Mesenchymal stem cell (in vitro differentiated cells and primary cell): ENCODE measurements at regions not wholly inside any gene's neighbourhood (a gene's known extent, or its start where the extent isn't known, plus 50 kb on each side); places are given as distances from the start of the nearest gene placed in this dataset.
A peak's percentile ranks its signal among the peaks of the same experiment; 100 is the strongest.
"Not testable (repeated sequence)": the region's sequence is repeated elsewhere in the genome, so short reads cannot be mapped to it uniquely, and the experiment has no call there.

Experiments used
- DNase-seq: peaks from one replicate; pipeline ENCODE4 v3.0.0-alpha.2; 2013
- H2AFZ ChIP-seq: one replicate; pipeline ENCODE4 v1.6.1; 2013; ENCODE audit warnings: low read depth, mild to moderate bottlenecking, control low read depth, inconsistent platforms, low read length, moderate library complexity
- H2AK5ac ChIP-seq: 2 replicates; pipeline ENCODE4 v1.6.1; 2013; ENCODE audit warnings: low read length, moderate library complexity, mild to moderate bottlenecking, inconsistent platforms; ENCODE audit not compliant: severe bottlenecking
- H2BK120ac ChIP-seq: one replicate; pipeline ENCODE4 v1.6.1; 2013; ENCODE audit warnings: low read depth, mild to moderate bottlenecking, inconsistent platforms, low read length, moderate library complexity
- H2BK12ac ChIP-seq, 2 experiments: one replicate each; pipeline ENCODE4 v1.6.1; 2013; ENCODE audit warnings: inconsistent platforms in 2 of 2, low read length in 2 of 2, mild to moderate bottlenecking in 2 of 2, moderate library complexity in 2 of 2, control low read depth in 1 of 2
- H2BK15ac ChIP-seq: one replicate; pipeline ENCODE4 v1.6.1; 2013; ENCODE audit warnings: mild to moderate bottlenecking, low read depth, inconsistent platforms; ENCODE audit not compliant: poor library complexity, severe bottlenecking
- H2BK5ac ChIP-seq: 2 replicates; pipeline ENCODE4 v1.6.1; 2013; ENCODE audit warnings: low read depth, mild to moderate bottlenecking, low read length, control low read depth, inconsistent platforms; ENCODE audit not compliant: poor library complexity, severe bottlenecking
- H3K14ac ChIP-seq, 2 experiments: one replicate each; pipeline ENCODE4 v1.6.1; 2013; ENCODE audit warnings: inconsistent platforms in 2 of 2, low read length in 2 of 2, control low read depth in 1 of 2, mild to moderate bottlenecking in 1 of 2, moderate library complexity in 1 of 2
- H3K18ac ChIP-seq, 2 experiments: one replicate each; pipeline ENCODE4 v1.6.1; 2013; ENCODE audit warnings: inconsistent platforms in 2 of 2, low read length in 2 of 2, control low read depth in 1 of 2, low read depth in 1 of 2, mild to moderate bottlenecking in 1 of 2
- H3K23ac ChIP-seq, 2 experiments: one replicate each; pipeline ENCODE4 v1.6.1; 2013; ENCODE audit warnings: inconsistent platforms in 2 of 2, low read length in 2 of 2, mild to moderate bottlenecking in 2 of 2, moderate library complexity in 2 of 2, control low read depth in 1 of 2
- H3K27ac ChIP-seq: 2 replicates; pipeline ENCODE4 v1.5.1; 2013; ENCODE audit warnings: mild to moderate bottlenecking, moderate library complexity, low read length, control low read depth, inconsistent platforms; ENCODE audit not compliant: poor library complexity, severe bottlenecking
- H3K27me3 ChIP-seq, 2 experiments: 2 replicates each; pipeline versions ENCODE4 v1.6.1 to v1.7.0; 2013; ENCODE audit warnings: low read length in 2 of 2, mild to moderate bottlenecking in 2 of 2, moderate library complexity in 2 of 2, control low read depth in 1 of 2, inconsistent platforms in 1 of 2; ENCODE audit not compliant: control insufficient read depth in 1 of 2, insufficient read depth in 1 of 2
- H3K36me3 ChIP-seq, 2 experiments: 2 replicates each; pipeline versions ENCODE4 v1.6.1 to v1.7.0; 2013; ENCODE audit warnings: low read length in 2 of 2, control low read depth in 1 of 2, inconsistent platforms in 1 of 2, low read depth in 1 of 2, mild to moderate bottlenecking in 1 of 2; ENCODE audit not compliant: insufficient read depth in 2 of 2, control insufficient read depth in 1 of 2
- H3K4ac ChIP-seq, 2 experiments: one replicate each; pipeline ENCODE4 v1.6.1; 2013; ENCODE audit warnings: inconsistent platforms in 2 of 2, low read length in 2 of 2, mild to moderate bottlenecking in 2 of 2, moderate library complexity in 2 of 2, control low read depth in 1 of 2, low read depth in 1 of 2
- H3K4me1 ChIP-seq: 2 replicates; pipeline ENCODE4 v1.6.1; 2013; ENCODE audit warnings: low read depth, low read length, control low read depth; ENCODE audit not compliant: control insufficient read depth, insufficient read depth
- H3K4me2 ChIP-seq: 2 replicates; pipeline ENCODE4 v1.6.1; 2013; ENCODE audit warnings: low read length, mild to moderate bottlenecking, inconsistent platforms; ENCODE audit not compliant: poor library complexity, severe bottlenecking
- H3K4me3 ChIP-seq, 2 experiments: 2 replicates each; pipeline versions ENCODE4 v1.5.1 to v1.7.0; 2013; ENCODE audit warnings: low read length in 2 of 2, mild to moderate bottlenecking in 2 of 2, control low read depth in 1 of 2, low read depth in 1 of 2; ENCODE audit not compliant: insufficient read depth in 1 of 2
- H3K79me1 ChIP-seq: replicated peaks from 2 replicates; pipeline ENCODE4 v1.6.1; 2013; ENCODE audit warnings: mild to moderate bottlenecking, control low read depth, low read length, inconsistent platforms; ENCODE audit not compliant: poor library complexity, severe bottlenecking
- H3K9ac ChIP-seq: 2 replicates; pipeline ENCODE4 v1.7.0; 2013; ENCODE audit warnings: mild to moderate bottlenecking, low read length, moderate library complexity
- H3K9me3 ChIP-seq: 2 replicates; pipeline ENCODE4 v1.7.0; 2013; ENCODE audit warnings: mild to moderate bottlenecking, low read length; ENCODE audit not compliant: control insufficient read depth
- H4K8ac ChIP-seq: one replicate; pipeline ENCODE4 v1.6.1; 2013; ENCODE audit warnings: inconsistent platforms, mild to moderate bottlenecking, low read length, moderate library complexity
- H4K91ac ChIP-seq: one replicate; pipeline ENCODE4 v1.6.1; 2013; ENCODE audit warnings: mild to moderate bottlenecking, low read length, inconsistent platforms
- WGBS: methylation state at CpG from one replicate; pipeline ENCODE4 v1.1.7; 2013; ENCODE audit warnings: mixed read lengths; 5-methylcytosine and 5-hydroxymethylcytosine counted together

GRCh38 chr5:62233083-62234046, 72.6 kb upstream of the KIF2A start:
- not testable (repeated sequence) for H4K91ac ChIP-seq, H2BK120ac ChIP-seq, H3K9ac ChIP-seq, H2BK12ac ChIP-seq, H2BK5ac ChIP-seq, H3K14ac ChIP-seq, H2BK15ac ChIP-seq, H3K4me2 ChIP-seq, H3K4ac ChIP-seq, H3K27ac ChIP-seq, H3K9me3 ChIP-seq, H3K23ac ChIP-seq, H3K36me3 ChIP-seq, H3K27me3 ChIP-seq, H4K8ac ChIP-seq, H3K79me1 ChIP-seq, H2AFZ ChIP-seq, H3K18ac ChIP-seq, H3K4me1 ChIP-seq, H2AK5ac ChIP-seq, H3K4me3 ChIP-seq
- peak; percentile 66 for DNase-seq
- WGBS: 87% methylated on average over 2 of the region's 6 CpGs

- not testable (repeated sequence) for H3K4me2 ChIP-seq, H4K8ac ChIP-seq, H2BK15ac ChIP-seq, H3K27ac ChIP-seq, H3K14ac ChIP-seq, H3K4ac ChIP-seq, H4K91ac ChIP-seq, H2AK5ac ChIP-seq, H3K79me1 ChIP-seq, H3K23ac ChIP-seq, H2BK12ac ChIP-seq, H3K9me3 ChIP-seq, H3K4me3 ChIP-seq, H3K18ac ChIP-seq, H3K4me1 ChIP-seq, H2AFZ ChIP-seq, H3K27me3 ChIP-seq, H3K36me3 ChIP-seq, H3K9ac ChIP-seq, H2BK120ac ChIP-seq, H2BK5ac ChIP-seq, DNase-seq
- WGBS: 80% methylated on average over 5 of the region's 7 CpGs
These were observed 69.4 kb upstream of the KIF2A start for GRCh38 chr5:62236593-62236992.

GRCh38 chr5:62237944-62238343, 68.1 kb upstream of the KIF2A start:
- 93% methylated on average over 2 of the region's 2 CpGs for WGBS
- not testable (repeated sequence) for H2BK15ac ChIP-seq, DNase-seq

GRCh38 chr5:62238584-62238983, 67.4 kb upstream of the KIF2A start:
- H2BK15ac ChIP-seq, H3K23ac ChIP-seq, H4K91ac ChIP-seq, H3K4ac ChIP-seq, H3K4me3 ChIP-seq, H2AK5ac ChIP-seq, H4K8ac ChIP-seq, H3K27ac ChIP-seq, H3K14ac ChIP-seq, H3K4me2 ChIP-seq, H3K18ac ChIP-seq, H3K79me1 ChIP-seq, H3K4me1 ChIP-seq, H3K9ac ChIP-seq, H3K36me3 ChIP-seq, H2BK120ac ChIP-seq, H3K9me3 ChIP-seq, H2AFZ ChIP-seq, DNase-seq, H3K27me3 ChIP-seq, H2BK5ac ChIP-seq, H2BK12ac ChIP-seq: not testable (repeated sequence)
- no CpG with 5 or more reads among the region's 3 CpGs for WGBS

More at GRCh38 chr5:62237944-62238343, 68.1 kb upstream of the KIF2A start:
- not testable (repeated sequence) for H2AFZ ChIP-seq, H3K4me1 ChIP-seq, H3K9me3 ChIP-seq, H3K9ac ChIP-seq, H3K4me3 ChIP-seq, H2BK120ac ChIP-seq, H2BK12ac ChIP-seq, H3K27ac ChIP-seq, H2BK5ac ChIP-seq, H3K27me3 ChIP-seq, H4K8ac ChIP-seq, H2AK5ac ChIP-seq, H3K23ac ChIP-seq, H3K4me2 ChIP-seq, H3K79me1 ChIP-seq, H3K36me3 ChIP-seq, H4K91ac ChIP-seq, H3K14ac ChIP-seq, H3K4ac ChIP-seq, H3K18ac ChIP-seq
